Peyer's patch (tissue), 4 donors: ENCODE measurements at regions not wholly inside any gene's neighbourhood (a gene's known extent, or its start where the extent isn't known, plus 50 kb on each side); places are given as distances from the start of the nearest gene placed in this dataset.
A peak's percentile ranks its signal among the peaks of the same experiment; 100 is the strongest.

Source experiments
- DNase-seq, 3 donors: peaks; one replicate each; pipeline ENCODE4 v3.0.0-alpha.2; 2017 to 2019
- H3K27ac ChIP-seq, 4 donors: fragments of 200-600 bp; sonication (generic); one replicate each; pipeline ENCODE4 v1.5.1; 2016 to 2019
- H3K27me3 ChIP-seq, 2 donors: fragments of 200-600 bp; sonication (generic); one replicate each; pipeline ENCODE4 v1.5.1; 2019
- H3K36me3 ChIP-seq, 3 donors: fragments of 200-600 bp; sonication (generic); one replicate each; pipeline ENCODE4 v1.5.1; 2016 to 2019
- H3K4me1 ChIP-seq, 4 donors: fragments of 200-600 bp; sonication (generic); one replicate each; pipeline ENCODE4 v1.5.1; 2016 to 2019
- H3K4me3 ChIP-seq, 4 donors: fragments of 200-600 bp; sonication (generic); 1 replicate in 3 of 4; 2 replicates in 1 of 4; pipeline ENCODE4 v1.5.1; 2016 to 2019; ENCODE audit warnings: mild to moderate bottlenecking in 1 of 4
- H3K9me3 ChIP-seq, 4 donors: fragments of 200-600 bp; sonication (generic); one replicate each; pipeline ENCODE4 v1.5.1; 2016 to 2019; ENCODE audit warnings: mild to moderate bottlenecking in 1 of 4
- POLR2A ChIP-seq, 2 donors: fragments of 450-650 bp; IDR thresholded peaks; one replicate each; pipeline ENCODE4 v1.5.1; 2017; ENCODE audit warnings: antibody characterized with exemption in 2 of 2, mild to moderate bottlenecking in 2 of 2, moderate library complexity in 2 of 2
- TF ChIP-seq, protein P1 (sequence below), 6 experiments: fragments of 450-650 bp in 4 of 6; fragments of 200-600 bp in 2 of 6; sonication (generic) in 1 of 6; IDR thresholded peaks; one replicate each; pipeline ENCODE4 v1.5.1; 2017 to 2019; ENCODE audit warnings: antibody characterized with exemption in 6 of 6, mild to moderate bottlenecking in 3 of 6, moderate library complexity in 1 of 6

DNA sequence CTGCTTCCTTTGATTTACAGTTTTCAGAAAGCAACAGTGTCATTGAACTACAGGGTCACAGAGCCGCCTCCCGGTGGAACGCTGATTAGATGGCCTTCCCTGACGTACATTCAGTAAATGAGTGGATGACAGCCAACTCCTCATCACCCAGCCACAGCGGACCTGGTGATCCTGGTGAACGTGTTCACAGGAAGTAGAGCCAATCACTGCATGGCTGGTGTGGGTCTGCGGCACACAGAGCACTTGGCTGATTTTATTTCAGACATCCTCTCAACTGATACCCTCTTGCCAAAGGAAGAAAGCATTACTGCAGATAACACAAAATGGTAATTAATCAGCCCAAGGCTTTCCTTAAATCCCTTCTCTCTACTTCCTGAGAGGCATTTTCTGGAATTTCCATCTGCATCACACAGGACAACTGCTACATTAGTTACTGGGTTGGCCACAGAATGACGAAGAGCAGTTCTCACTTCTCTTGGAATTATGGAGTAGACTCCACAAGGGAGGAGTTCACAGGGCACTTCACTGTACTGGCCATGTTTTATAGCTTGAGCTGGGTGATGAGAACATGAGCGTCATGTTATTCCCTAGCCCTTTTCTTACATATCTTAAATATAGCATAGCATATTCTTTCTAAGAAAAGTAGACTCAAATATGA, 84.0 kb upstream of the SLC7A1 start:
- Histone ChIP-seq H3K27ac (no peak overlapping the region), H3K4me3 (no peak overlapping the region), H3K36me3 (no peaks in the 10 kb centered on the region), H3K27me3 (no peaks in the 10 kb centered on the region), H3K4me1 (no peaks in the 10 kb centered on the region), H3K9me3 (no peaks in the 10 kb centered on the region)
- no peak for TF ChIP-seq POLR2A (IDR thresholded peaks at IDR 0.05)
- TF ChIP-seq, protein P1, sequence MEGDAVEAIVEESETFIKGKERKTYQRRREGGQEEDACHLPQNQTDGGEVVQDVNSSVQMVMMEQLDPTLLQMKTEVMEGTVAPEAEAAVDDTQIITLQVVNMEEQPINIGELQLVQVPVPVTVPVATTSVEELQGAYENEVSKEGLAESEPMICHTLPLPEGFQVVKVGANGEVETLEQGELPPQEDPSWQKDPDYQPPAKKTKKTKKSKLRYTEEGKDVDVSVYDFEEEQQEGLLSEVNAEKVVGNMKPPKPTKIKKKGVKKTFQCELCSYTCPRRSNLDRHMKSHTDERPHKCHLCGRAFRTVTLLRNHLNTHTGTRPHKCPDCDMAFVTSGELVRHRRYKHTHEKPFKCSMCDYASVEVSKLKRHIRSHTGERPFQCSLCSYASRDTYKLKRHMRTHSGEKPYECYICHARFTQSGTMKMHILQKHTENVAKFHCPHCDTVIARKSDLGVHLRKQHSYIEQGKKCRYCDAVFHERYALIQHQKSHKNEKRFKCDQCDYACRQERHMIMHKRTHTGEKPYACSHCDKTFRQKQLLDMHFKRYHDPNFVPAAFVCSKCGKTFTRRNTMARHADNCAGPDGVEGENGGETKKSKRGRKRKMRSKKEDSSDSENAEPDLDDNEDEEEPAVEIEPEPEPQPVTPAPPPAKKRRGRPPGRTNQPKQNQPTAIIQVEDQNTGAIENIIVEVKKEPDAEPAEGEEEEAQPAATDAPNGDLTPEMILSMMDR (IDR thresholded peaks at IDR 0.05) = peak in 1 of 6 experiments; percentile 18
- DNase-seq = peak in 2 of 3 donors; percentile 59 to 65

DNA sequence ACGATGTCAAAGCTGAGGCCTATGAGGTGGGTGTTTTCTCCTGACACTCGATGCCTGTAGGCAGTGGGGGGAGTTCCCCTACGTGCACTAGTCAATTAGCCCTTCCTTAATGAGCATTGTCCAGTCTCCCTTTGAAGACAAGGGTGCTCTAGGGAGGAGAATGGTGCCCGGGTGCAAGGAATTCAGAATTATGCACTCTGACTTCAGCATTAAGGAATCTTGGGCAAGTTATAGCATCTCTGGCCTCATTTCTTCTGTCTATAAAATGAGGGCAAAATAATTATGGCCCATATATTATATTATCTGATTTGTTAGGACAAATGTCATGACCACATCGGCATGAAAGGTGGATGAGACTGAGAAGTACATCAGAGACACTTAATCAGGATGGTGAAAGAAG, 82.1 kb upstream of the SLC7A1 start:
- Histone ChIP-seq H3K4me1 (no peaks in the 10 kb centered on the region), H3K9me3 (no peaks in the 10 kb centered on the region), H3K27me3 (no peaks in the 10 kb centered on the region), H3K36me3 (no peaks in the 10 kb centered on the region), H3K4me3 (no peak overlapping the region), H3K27ac (no peak overlapping the region)
- no peak for DNase-seq
- no peak for TF ChIP-seq POLR2A (IDR thresholded peaks at IDR 0.05)
- TF ChIP-seq, protein P1 (IDR thresholded peaks at IDR 0.05) = no peak

- H3K4me3 ChIP-seq = no peak overlapping the region
- H3K36me3 ChIP-seq = no peaks in the 10 kb centered on the region
- peak overlapping the region in 2 of 4 donors; percentile 54 to 62 for H3K27ac ChIP-seq
- no peaks in the 10 kb centered on the region for H3K9me3 ChIP-seq
- H3K4me1 ChIP-seq = no peaks in the 10 kb centered on the region
- TF ChIP-seq POLR2A (IDR thresholded peaks at IDR 0.05) = no peak
- TF ChIP-seq, protein P1 (IDR thresholded peaks at IDR 0.05) = no peak
- DNase-seq = peak in 2 of 3 donors; percentile 54 to 56
- H3K27me3 ChIP-seq = no peaks in the 10 kb centered on the region
Measured at GRCh38 chr13:29676941-29677452, 81.5 kb upstream of the SLC7A1 start.

GRCh38 chr13:29676535-29676934, 81.0 kb upstream of the SLC7A1 start:
- Histone ChIP-seq H3K9me3 (no peaks in the 10 kb centered on the region), H3K4me3 (no peak overlapping the region), H3K4me1 (no peaks in the 10 kb centered on the region), H3K27me3 (no peaks in the 10 kb centered on the region), H3K36me3 (no peaks in the 10 kb centered on the region), H3K27ac (peak overlapping the region in 2 of 4 donors; percentile 54 to 62)
- no peak for TF ChIP-seq POLR2A (IDR thresholded peaks at IDR 0.05)
- TF ChIP-seq, protein P1 (IDR thresholded peaks at IDR 0.05) = peak in 2 of 6 experiments; percentile 9 to 13
- DNase-seq = peak in 1 of 3 donors; percentile 48

GRCh38 chr13:29674532-29674931, 79.0 kb upstream of the SLC7A1 start:
- H3K4me1 ChIP-seq = no peaks in the 10 kb centered on the region
- H3K36me3 ChIP-seq = no peaks in the 10 kb centered on the region
- H3K4me3 ChIP-seq = no peak overlapping the region
- H3K27me3 ChIP-seq = no peaks in the 10 kb centered on the region
- DNase-seq = no peak
- no peaks in the 10 kb centered on the region for H3K9me3 ChIP-seq
- TF ChIP-seq POLR2A (IDR thresholded peaks at IDR 0.05) = no peak
- TF ChIP-seq, protein P1 (IDR thresholded peaks at IDR 0.05) = no peak
- H3K27ac ChIP-seq = no peak overlapping the region
